Rectal smooth muscle tissue (tissue), 1 donor: ENCODE measurements at regions not wholly inside any gene's neighbourhood (a gene's known extent, or its start where the extent isn't known, plus 50 kb on each side); places are given as distances from the start of the nearest gene placed in this dataset.
"Not testable (repeated sequence)": the region's sequence is repeated elsewhere in the genome, so short reads cannot be mapped to it uniquely, and the experiment has no call there.

Experiments used
- H3K27ac ChIP-seq: one replicate; pipeline ENCODE4 v1.7.0; 2013; ENCODE audit warnings: low read depth, low read length, inconsistent platforms
- H3K27me3 ChIP-seq: one replicate; pipeline ENCODE4 v1.7.0; 2013; ENCODE audit warnings: low read length; ENCODE audit not compliant: control insufficient read depth, insufficient read depth
- H3K36me3 ChIP-seq: one replicate; pipeline ENCODE4 v1.7.0; 2013; ENCODE audit warnings: low read length; ENCODE audit not compliant: control insufficient read depth, insufficient read depth
- H3K4me1 ChIP-seq: one replicate; pipeline ENCODE4 v1.7.0; 2013; ENCODE audit warnings: low read length; ENCODE audit not compliant: control insufficient read depth, insufficient read depth
- H3K4me3 ChIP-seq: one replicate; pipeline ENCODE4 v1.7.0; 2013; ENCODE audit warnings: low read length
- H3K9ac ChIP-seq: one replicate; pipeline ENCODE4 v1.7.0; 2013; ENCODE audit warnings: low read length

DNA sequence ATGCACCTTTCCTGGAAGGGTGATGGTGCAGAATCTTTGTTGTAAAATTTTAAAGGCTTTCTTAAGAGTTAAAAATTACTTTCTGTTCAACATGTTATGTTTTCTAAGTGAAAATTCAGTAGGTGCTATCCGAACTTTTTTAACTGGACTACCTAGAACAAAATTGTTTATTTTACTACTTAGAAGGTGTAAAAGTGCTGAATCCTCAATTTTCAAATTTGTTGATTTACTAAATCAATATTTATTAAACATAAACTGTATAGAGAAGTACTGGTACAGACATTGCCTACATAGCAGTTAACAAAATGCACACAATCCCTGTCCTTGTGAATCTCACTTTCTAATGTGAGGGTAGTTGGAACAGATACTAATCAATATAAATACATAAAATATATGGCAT, 277.5 kb downstream of the CTH start:
- no peak overlapping the region for H3K27ac ChIP-seq
- no peaks in the 10 kb centered on the region for H3K27me3 ChIP-seq
- no peak overlapping the region for H3K9ac ChIP-seq
- no peak overlapping the region for H3K4me3 ChIP-seq
- H3K36me3 ChIP-seq = no peaks in the 10 kb centered on the region
- no peaks in the 10 kb centered on the region for H3K4me1 ChIP-seq

DNA sequence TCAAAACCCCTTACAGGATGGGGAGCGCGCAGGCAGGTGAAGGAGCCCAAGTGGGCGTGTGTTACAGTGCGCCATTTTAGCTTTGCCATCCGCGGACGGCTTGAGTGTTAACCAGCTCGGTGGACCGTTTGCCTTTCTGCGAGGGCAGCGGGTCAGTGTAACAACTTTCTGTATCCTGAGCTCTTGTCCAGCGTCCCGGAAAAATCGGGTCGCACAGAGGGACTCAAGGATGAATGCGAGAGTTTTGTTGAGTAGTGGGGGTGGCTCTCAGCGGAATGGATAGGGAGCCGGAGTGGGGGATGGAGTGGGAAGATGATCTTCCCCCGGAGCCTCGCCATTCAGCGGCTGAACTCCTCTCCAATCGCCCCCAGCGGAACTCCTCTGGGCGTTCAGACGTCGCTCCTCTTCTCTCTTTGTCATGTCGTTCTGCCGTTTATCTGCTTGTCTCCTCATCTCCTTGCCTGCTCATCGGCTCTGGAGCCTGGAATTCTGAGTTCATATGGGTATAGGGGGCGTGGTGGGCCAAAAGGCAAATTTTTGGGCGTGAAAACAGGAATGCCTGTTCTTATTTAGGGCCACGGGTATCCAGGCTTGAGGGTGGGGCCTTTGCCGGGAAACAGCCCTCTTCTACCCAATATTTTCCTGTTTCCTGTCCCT, 295.4 kb downstream of the CTH start:
- peak overlapping the region; percentile 28 for H3K4me3 ChIP-seq
- H3K4me1 ChIP-seq = no peaks in the 10 kb centered on the region
- no peak overlapping the region for H3K27ac ChIP-seq
- H3K27me3 ChIP-seq = no peaks in the 10 kb centered on the region
- no peak overlapping the region for H3K9ac ChIP-seq
- H3K36me3 ChIP-seq = no peaks in the 10 kb centered on the region

DNA sequence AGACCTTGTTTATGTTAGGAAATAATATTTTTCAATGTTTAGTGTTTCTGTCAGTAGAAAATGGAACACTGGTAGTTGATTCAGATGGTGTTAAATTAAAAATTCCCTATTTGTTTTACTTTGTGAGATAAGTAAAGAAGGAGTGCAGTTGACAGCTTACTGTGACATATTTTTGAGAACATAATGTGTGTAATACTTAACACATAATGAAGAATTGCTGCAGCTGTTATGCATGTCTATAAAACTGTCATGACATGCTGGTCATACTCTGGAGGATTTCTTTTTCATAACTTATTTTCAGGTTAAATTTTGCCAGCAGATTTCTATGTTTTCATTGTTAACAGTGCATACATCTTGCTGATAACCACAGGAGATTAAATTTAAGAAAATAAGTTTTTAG, 296.1 kb downstream of the CTH start:
- H3K27ac ChIP-seq = no peak overlapping the region
- no peak overlapping the region for H3K4me3 ChIP-seq
- H3K27me3 ChIP-seq = no peaks in the 10 kb centered on the region
- no peaks in the 10 kb centered on the region for H3K36me3 ChIP-seq
- no peaks in the 10 kb centered on the region for H3K4me1 ChIP-seq
- no peak overlapping the region for H3K9ac ChIP-seq

DNA sequence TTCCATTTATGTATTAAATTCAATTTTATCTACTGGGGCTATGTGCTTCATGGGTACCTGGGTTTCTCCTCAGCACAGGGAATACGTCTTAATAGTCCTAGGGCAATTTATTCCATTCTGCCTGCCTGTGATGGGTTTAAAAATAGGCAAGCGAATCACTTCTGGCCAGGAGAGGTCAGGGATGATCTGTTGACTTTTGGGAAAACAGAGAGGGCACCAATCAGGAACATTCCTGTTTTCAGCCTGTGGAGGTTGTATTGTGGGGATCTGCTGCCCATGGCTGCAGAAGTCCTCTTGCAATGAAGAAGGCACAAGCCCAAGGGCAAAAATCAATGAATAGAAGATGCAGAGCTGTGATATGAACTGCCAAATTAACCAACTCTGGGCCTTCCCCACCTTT, 303.1 kb downstream of the CTH start:
- Histone ChIP-seq H3K36me3 (no peaks in the 10 kb centered on the region), H3K9ac (no peak overlapping the region), H3K27me3 (no peaks in the 10 kb centered on the region), H3K4me1 (peaks cover 9% of the 10 kb centered on the region), H3K4me3 (no peak overlapping the region), H3K27ac (no peak overlapping the region)

DNA sequence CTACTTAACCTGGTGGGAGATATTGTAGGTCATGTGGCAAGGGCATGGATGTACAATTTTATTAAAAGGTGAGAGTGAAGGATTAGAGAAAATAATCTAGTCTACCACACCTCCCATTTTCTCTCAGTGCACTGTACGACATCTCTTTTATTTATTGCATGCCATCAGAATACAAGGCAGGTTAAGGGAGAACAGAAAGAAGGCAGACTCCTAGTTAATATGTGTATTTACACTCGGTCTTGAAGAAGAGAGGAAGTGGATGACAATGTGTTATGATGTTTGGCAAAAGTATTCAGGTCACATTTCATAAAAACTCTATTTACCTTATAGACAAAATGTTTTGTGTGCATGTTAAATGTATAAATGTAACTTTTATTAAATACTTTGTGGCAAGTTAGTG, 306.1 kb downstream of the CTH start:
- H3K27ac ChIP-seq = no peak overlapping the region
- H3K4me3 ChIP-seq = no peak overlapping the region
- H3K27me3 ChIP-seq = no peaks in the 10 kb centered on the region
- H3K9ac ChIP-seq = no peak overlapping the region
- H3K36me3 ChIP-seq = no peaks in the 10 kb centered on the region
- peaks cover 9% of the 10 kb centered on the region for H3K4me1 ChIP-seq

DNA sequence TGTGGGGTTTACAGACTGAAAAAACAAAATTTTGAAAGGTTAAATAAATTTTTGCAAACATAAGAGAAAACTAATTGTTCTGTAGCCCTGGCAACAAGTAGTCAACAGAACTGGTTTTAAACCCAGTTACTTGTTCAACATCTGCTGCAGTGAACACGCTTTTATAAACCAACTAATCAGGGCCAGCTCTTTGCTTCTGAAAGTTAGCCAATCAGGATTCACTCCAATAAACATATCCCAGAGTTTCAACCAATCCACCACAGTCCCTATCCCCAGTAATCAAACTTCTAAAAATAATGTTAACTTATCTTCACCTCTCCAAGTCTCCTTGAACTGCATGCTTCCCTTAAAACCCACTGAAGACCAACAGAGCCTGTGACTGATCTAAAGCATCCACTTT, 306.6 kb downstream of the CTH start:
- Histone ChIP-seq H3K4me1 (peaks cover 9% of the 10 kb centered on the region), H3K4me3 (no peak overlapping the region), H3K27ac (peak overlapping the region; percentile 0), H3K36me3 (no peaks in the 10 kb centered on the region), H3K9ac (no peak overlapping the region), H3K27me3 (no peaks in the 10 kb centered on the region)

DNA sequence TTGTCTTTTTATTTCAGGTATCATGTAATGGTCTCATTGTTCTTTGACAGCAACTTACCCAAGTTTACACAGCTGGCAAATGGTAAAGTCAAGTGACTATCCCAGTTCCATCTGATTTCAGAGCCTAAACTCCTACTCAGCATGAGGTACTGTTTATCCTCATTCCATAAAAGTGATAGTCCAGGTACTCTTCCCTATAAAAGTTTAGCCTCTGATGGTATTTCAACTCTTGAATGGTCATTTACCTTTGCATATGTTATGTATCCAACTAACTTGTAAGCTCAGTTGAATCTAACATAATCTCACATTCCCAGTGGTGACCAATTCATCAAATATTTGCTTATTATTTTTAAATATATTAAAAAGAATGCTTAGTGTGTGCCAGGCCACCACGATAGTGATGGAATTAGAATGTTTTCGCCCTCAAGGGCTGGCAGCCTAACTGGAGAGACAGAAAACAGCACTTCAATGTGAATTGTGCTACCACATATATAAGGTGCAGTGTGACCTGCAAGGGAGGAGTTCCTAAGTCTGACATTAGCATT, 307.1 kb downstream of the CTH start:
- H3K36me3 ChIP-seq = no peaks in the 10 kb centered on the region
- no peak overlapping the region for H3K4me3 ChIP-seq
- H3K27me3 ChIP-seq = no peaks in the 10 kb centered on the region
- H3K27ac ChIP-seq = peak overlapping the region; percentile 0
- peaks cover 9% of the 10 kb centered on the region for H3K4me1 ChIP-seq
- no peak overlapping the region for H3K9ac ChIP-seq

DNA sequence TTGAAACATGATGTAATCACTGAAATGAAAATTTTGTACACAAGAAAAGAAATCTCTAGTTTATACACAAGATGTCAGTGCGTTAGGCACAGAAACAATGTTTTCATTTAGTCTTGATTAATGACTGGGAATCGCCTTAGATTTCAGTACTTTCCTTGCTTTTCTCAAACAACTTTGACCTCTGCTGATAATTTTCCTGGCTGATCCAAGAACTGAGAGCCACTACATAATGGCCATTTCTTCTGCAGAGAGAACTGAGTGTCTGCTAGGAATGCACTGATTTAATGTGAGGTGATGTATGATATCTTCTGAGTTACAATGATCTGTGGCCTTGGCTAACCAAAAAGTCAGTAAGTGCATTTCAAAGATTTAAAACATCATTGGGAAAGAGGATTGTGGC, 308.1 kb downstream of the CTH start:
- H3K4me1 ChIP-seq = peaks cover 9% of the 10 kb centered on the region
- no peak overlapping the region for H3K4me3 ChIP-seq
- no peaks in the 10 kb centered on the region for H3K36me3 ChIP-seq
- H3K27me3 ChIP-seq = no peaks in the 10 kb centered on the region
- no peak overlapping the region for H3K9ac ChIP-seq
- no peak overlapping the region for H3K27ac ChIP-seq

DNA sequence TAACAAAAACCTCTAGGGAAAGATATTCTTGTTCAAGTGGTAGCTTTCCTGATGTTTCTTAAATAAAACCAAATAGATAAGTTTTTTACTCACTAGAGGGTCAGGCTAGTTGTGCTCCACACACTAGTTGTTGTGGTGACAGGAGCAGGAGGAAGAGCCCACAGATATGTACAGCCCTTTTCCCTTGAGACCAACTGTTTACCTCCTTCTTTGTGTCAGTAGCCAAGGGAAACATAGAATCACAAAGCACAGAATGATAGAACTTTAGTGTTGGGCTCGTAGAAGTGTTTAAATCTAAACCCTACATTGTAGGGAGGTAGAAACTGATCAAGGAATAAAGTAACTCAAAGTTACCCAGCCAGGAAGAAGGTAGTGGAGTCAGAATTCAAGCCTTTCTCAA, 309.0 kb downstream of the CTH start:
- Histone ChIP-seq H3K27ac (no peak overlapping the region), H3K4me1 (peaks cover 9% of the 10 kb centered on the region), H3K27me3 (no peaks in the 10 kb centered on the region), H3K36me3 (no peaks in the 10 kb centered on the region), H3K4me3 (no peak overlapping the region), H3K9ac (no peak overlapping the region)

DNA sequence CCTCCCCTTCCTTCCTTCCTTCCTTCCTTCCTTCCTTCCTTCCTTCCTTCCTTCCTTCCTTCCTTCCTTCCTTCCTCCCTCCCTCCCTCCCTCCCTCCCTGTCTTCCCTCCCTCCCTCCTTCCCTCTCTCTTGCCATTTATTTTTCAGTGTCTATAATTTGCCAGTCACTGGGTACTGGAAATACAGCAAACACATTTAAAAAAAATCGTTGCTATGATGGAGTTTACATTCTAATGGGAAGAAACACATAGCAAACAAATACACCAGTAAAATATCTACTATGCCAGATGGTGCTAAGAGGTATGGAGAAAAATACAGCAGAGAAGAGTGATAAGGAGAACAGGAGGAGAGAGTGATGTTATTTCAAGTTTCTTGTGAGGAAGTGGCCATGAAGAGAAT, 309.5 kb downstream of the CTH start:
- no peak overlapping the region for H3K4me3 ChIP-seq
- no peak overlapping the region for H3K27ac ChIP-seq
- H3K36me3 ChIP-seq = no peaks in the 10 kb centered on the region
- peaks cover 9% of the 10 kb centered on the region for H3K4me1 ChIP-seq
- no peak overlapping the region for H3K9ac ChIP-seq
- H3K27me3 ChIP-seq = no peaks in the 10 kb centered on the region

DNA sequence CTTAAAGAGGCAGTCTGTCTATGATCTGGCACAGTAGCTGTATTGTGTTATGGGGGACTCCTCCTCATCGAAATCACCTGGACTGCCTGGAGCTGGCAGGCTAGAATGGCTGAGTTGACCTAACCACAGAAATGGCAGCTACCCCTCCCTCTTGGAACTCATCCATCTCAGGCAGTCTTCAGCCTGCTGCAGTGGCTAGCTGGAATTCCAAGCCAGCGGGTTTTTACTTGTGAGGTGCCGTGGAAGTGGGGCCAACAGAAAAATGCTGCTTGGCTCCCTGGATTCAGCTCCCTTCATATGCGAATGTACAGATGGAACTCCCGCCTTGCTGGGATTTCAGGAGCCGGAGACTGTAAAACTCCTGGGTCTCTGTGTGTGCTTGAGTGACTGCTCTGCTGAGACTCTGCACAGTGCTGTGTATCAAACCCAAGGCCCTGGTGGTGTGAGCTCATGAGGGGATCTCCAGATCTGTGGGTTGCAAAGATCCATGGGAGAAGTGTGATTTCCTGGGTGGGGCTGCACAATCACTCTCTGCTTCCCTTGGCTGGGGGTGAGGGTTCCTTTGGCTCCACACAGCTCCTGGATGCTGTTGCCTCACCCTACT, 316.9 kb downstream of the CTH start:
- no peaks in the 10 kb centered on the region for H3K27me3 ChIP-seq
- no peak overlapping the region for H3K4me3 ChIP-seq
- no peak overlapping the region for H3K9ac ChIP-seq
- H3K36me3 ChIP-seq = no peaks in the 10 kb centered on the region
- no peak overlapping the region for H3K27ac ChIP-seq
- no peaks in the 10 kb centered on the region for H3K4me1 ChIP-seq

DNA sequence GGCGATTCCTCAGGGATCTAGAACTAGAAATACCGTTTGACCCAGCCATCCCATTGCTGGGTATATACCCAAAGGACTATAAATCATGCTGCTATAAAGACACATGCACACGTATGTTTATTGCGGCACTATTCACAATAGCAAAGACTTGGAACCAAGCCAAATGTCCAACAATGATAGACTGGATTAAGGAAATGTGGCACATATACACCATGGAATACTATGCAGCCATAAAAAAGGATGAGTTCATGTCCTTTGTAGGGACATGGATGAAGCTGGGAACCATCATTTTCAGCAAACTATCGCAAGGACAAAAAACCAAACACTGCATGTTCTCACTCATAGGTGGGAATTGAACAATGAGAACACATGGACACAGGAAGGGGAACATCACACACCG, 311.1 kb downstream of the PTGER3 start:
- not testable (repeated sequence) for H3K27me3 ChIP-seq, H3K36me3 ChIP-seq, H3K4me1 ChIP-seq, H3K9ac ChIP-seq, H3K4me3 ChIP-seq, H3K27ac ChIP-seq

DNA sequence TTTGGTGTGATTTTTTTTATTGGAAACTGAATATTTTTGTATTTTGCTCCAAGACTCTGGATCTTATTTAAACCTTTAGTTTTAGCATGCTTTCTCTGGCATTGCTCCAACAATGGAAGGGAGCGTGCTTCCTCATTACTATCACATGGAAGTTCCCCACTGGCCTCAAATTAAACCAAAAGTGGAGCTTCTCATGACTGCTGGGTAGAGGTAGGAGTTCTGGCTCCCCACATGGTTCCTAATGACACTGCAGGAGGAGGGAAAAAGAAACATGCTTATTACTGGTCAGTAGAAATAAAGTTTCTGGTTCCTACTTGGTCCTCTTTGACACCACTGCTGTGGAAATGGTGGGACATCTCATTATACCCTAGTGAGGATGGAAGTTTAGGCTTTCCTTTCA, 310.5 kb downstream of the PTGER3 start:
- Histone ChIP-seq H3K9ac (no peak overlapping the region), H3K27me3 (no peaks in the 10 kb centered on the region), H3K36me3 (no peaks in the 10 kb centered on the region), H3K4me3 (no peak overlapping the region), H3K4me1 (no peaks in the 10 kb centered on the region), H3K27ac (no peak overlapping the region)
